Endothelial cell of umbilical vein (primary cell): ENCODE measurements at regions not wholly inside any gene's neighbourhood (a gene's known extent, or its start where the extent isn't known, plus 50 kb on each side); places are given as distances from the start of the nearest gene placed in this dataset.
A peak's percentile ranks its signal among the peaks of the same experiment; 100 is the strongest.

Experiments
- BruUV-seq: library from RNA; stranded (reverse); fragments of 400-500 nt; replicated peaks from 2 replicates; lab custom pipeline; 2021; lab: Mats Ljungman, UMichigan
- CTCF ChIA-PET: fragments of 300-600, 350-600 bp; sonication (Branson Sonifier 250); formaldehyde crosslinking; loops from one replicate; lab custom pipeline; 2021; ENCODE audit warnings: antibody characterized with exemption, inconsistent platforms; lab: Charles Lee
- POLR2A ChIA-PET: fragments of 300-600, 350-600 bp; sonication (Branson Sonifier 250); formaldehyde crosslinking; loops from one replicate; lab custom pipeline; 2021; ENCODE audit warnings: antibody characterized with exemption, inconsistent platforms; lab: Charles Lee
- DNase-seq: peaks from one replicate; pipeline ENCODE4 v3.0.0-alpha.2; 2011; ENCODE audit warnings: low read depth, low spot score
- FAIRE-seq: peaks from 2 replicates; lab custom pipeline; 2011; peaks lifted over from hg19 to GRCh38; lab: Jason Lieb, UNC
- H2AFZ ChIP-seq: 2 replicates; pipeline ENCODE4 v1.6.0; 2012; ENCODE audit warnings: low read depth, low read length, control low read depth, inconsistent platforms
- H3K27ac ChIP-seq: 2 replicates; pipeline ENCODE4 v1.5.1; 2011; ENCODE audit warnings: low read depth, mild to moderate bottlenecking, control low read depth, low read length, moderate library complexity; ENCODE audit not compliant: insufficient read depth
- H3K27me3 ChIP-seq, 2 experiments: 2 replicates each; pipeline versions ENCODE4 v1.6.0 to v1.6.1; 2011; ENCODE audit warnings: low read length in 2 of 2, mixed read lengths in 1 of 2; ENCODE audit not compliant: control insufficient read depth in 2 of 2, insufficient read depth in 2 of 2
- H3K36me3 ChIP-seq, 2 experiments: 2 replicates in 1 of 2; 3 replicates in 1 of 2; pipeline ENCODE4 v1.5.1; 2011; ENCODE audit warnings: low read length in 2 of 2, mild to moderate bottlenecking in 1 of 2, moderate library complexity in 1 of 2; ENCODE audit not compliant: control insufficient read depth in 2 of 2, insufficient read depth in 2 of 2; ENCODE audit errors: extremely low read depth in 1 of 2
- H3K4me1 ChIP-seq: 3 replicates; pipeline ENCODE4 v1.5.1; 2011; ENCODE audit warnings: mild to moderate bottlenecking, low read length; ENCODE audit not compliant: control insufficient read depth, insufficient read depth; ENCODE audit errors: extremely low read depth
- H3K4me2 ChIP-seq: 2 replicates; pipeline ENCODE4 v1.6.1; 2011; ENCODE audit warnings: low read length, control low read depth, mixed read lengths; ENCODE audit not compliant: insufficient read depth
- H3K4me3 ChIP-seq, 3 experiments: fragments of 200-600 bp in 1 of 3; sonication (generic), shearing (Covaris generic) in 1 of 3; replicated peaks in 1 of 3; 2 replicates each; pipeline ENCODE4 v1.5.1; 2011 to 2016; ENCODE audit warnings: control low read depth in 3 of 3, low read length in 3 of 3, mild to moderate bottlenecking in 2 of 3, inconsistent platforms in 1 of 3, low read depth in 1 of 3, moderate library complexity in 1 of 3; ENCODE audit not compliant: insufficient read depth in 1 of 3
- H3K79me2 ChIP-seq: 2 replicates; pipeline ENCODE4 v1.6.0; 2012; ENCODE audit warnings: low read length, inconsistent platforms; ENCODE audit not compliant: control insufficient read depth, insufficient read depth
- H3K9ac ChIP-seq: replicated peaks from 2 replicates; pipeline ENCODE3; 2011; ENCODE audit warnings: low read length, control low read depth; ENCODE audit not compliant: insufficient read depth; ENCODE audit errors: extremely low read depth
- H3K9me1 ChIP-seq: replicated peaks from 3 replicates; pipeline ENCODE4 v1.6.0; 2011; ENCODE audit warnings: mild to moderate bottlenecking, low read length; ENCODE audit not compliant: control insufficient read depth, insufficient read depth; ENCODE audit errors: extremely low read depth
- H3K9me3 ChIP-seq: replicated peaks from 2 replicates; pipeline ENCODE4 v1.5.1; 2012; ENCODE audit warnings: low read length, inconsistent platforms; ENCODE audit not compliant: control insufficient read depth, insufficient read depth
- H4K20me1 ChIP-seq: replicated peaks from 2 replicates; pipeline ENCODE3; 2011; ENCODE audit warnings: mild to moderate bottlenecking, low read length; ENCODE audit not compliant: control insufficient read depth, insufficient read depth; ENCODE audit errors: extremely low read depth
- EZH2 ChIP-seq: IDR thresholded peaks from 2 replicates; pipeline ENCODE4 v1.6.1; 2012; ENCODE audit warnings: borderline replicate concordance, low read depth, mild to moderate bottlenecking, moderate library complexity, low read length, inconsistent platforms; ENCODE audit not compliant: severe bottlenecking
- FOS ChIP-seq: IDR thresholded peaks from 2 replicates; pipeline ENCODE4 v1.6.1; 2011; ENCODE audit warnings: mild to moderate bottlenecking, low read length, moderate library complexity, borderline replicate concordance; ENCODE audit not compliant: insufficient read depth
- GATA2 ChIP-seq: IDR thresholded peaks from 2 replicates; pipeline ENCODE4 v1.7.0; 2011; ENCODE audit warnings: low read depth, mild to moderate bottlenecking, moderate library complexity, mixed read lengths, low read length; ENCODE audit not compliant: insufficient read length, insufficient read depth
- JUN ChIP-seq: IDR thresholded peaks from 2 replicates; pipeline ENCODE4 v1.6.1; 2011; ENCODE audit warnings: borderline replicate concordance, low read depth; ENCODE audit not compliant: insufficient read length, insufficient read depth
- MAX ChIP-seq: IDR thresholded peaks from 2 replicates; pipeline ENCODE4 v1.6.1; 2011; ENCODE audit not compliant: insufficient read depth, insufficient read length
- MYC ChIP-seq: IDR thresholded peaks from one replicate; pipeline ENCODE4 v1.6.1; 2011; ENCODE audit warnings: mild to moderate bottlenecking, low read depth, low read length
- POLR2A ChIP-seq: IDR thresholded peaks from 2 replicates; pipeline ENCODE4 v1.6.1; 2012; ENCODE audit warnings: low read depth, mild to moderate bottlenecking, control low read depth, low read length
- POLR2AphosphoS5 ChIP-seq: IDR thresholded peaks from 2 replicates; pipeline ENCODE4 v1.6.1; 2012; ENCODE audit warnings: low read depth, mild to moderate bottlenecking, control low read depth, low read length, moderate library complexity; ENCODE audit not compliant: insufficient read depth
- dilution Hi-C: fragments of 300-500 bp; cut with MboI; formaldehyde crosslinking; loops from one replicate; pipeline ENCODE4 v1.15.0; 2019; ENCODE audit warnings: low sequenced_read_pairs; ENCODE audit not compliant: extremely low pct_ligation_motif_present
- intact Hi-C: fragments of 100-400 bp; cut with micrococcal nuclease; formaldehyde crosslinking; loops from one replicate; pipeline ENCODE4 v1.10.0; 2022
- TF ChIP-seq, protein P1 (sequence below), 2 donors: IDR thresholded peaks; 1 replicate in 1 of 2; 2 replicates in 1 of 2; pipeline ENCODE4 v1.5.1; 2011; ENCODE audit warnings: low read length in 2 of 2, mild to moderate bottlenecking in 2 of 2, moderate library complexity in 2 of 2, control low read depth in 1 of 2, inconsistent platforms in 1 of 2, low read depth in 1 of 2; ENCODE audit not compliant: insufficient read depth in 1 of 2; ENCODE audit errors: extremely low read depth in 1 of 2

DNA sequence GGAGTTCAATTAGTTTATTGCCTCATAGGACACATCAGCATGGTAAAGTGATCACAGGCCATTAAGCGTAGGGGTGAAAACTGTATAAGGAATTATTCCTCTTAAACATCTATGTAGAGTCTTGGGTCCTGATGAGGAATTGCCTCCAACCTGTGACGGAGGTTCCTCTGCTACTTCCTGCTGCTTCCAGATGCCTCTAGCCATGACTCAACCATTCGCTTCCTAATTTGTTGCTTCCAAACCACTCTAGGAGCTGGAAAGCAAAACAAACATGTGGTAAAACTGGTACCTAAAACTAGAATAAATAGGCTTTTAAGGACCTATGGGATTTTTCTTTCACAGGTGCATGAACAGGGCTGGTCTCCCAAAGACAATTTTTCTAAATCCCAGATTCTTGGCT, 253.8 kb downstream of the KLF12 start:
- Histone ChIP-seq H3K36me3 (no peaks in the 10 kb centered on the region), H2AFZ (no peak overlapping the region), H4K20me1 (no peaks in the 10 kb centered on the region), H3K4me2 (no peak overlapping the region), H3K4me1 (peaks cover 10% of the 10 kb centered on the region), H3K27me3 (no peaks in the 10 kb centered on the region), H3K9ac (no peak overlapping the region), H3K9me1 (no peaks in the 10 kb centered on the region), H3K9me3 (no peaks in the 10 kb centered on the region), H3K27ac (no peak overlapping the region), H3K4me3 (no peak overlapping the region), H3K79me2 (no peaks in the 10 kb centered on the region)
- ChIA-PET POLR2A (no interaction called here), CTCF (interaction anchor here (1.5 to 1.9 kb wide), 4 partner anchors 9 to 406 kb away, joined by 3 to 6 read pairs (median 4); no protein-coding TSS in a partner anchor)
- intact Hi-C loops (no loop called here), dilution Hi-C loops (no loop called here)
- DNase-seq (peak; percentile 17), FAIRE-seq (peak; percentile 66)
- no TSS peak for BruUV-seq
- peak; percentile 22 for TF ChIP-seq FOS
- no peak for TF ChIP-seq GATA2
- TF ChIP-seq, protein P1, sequence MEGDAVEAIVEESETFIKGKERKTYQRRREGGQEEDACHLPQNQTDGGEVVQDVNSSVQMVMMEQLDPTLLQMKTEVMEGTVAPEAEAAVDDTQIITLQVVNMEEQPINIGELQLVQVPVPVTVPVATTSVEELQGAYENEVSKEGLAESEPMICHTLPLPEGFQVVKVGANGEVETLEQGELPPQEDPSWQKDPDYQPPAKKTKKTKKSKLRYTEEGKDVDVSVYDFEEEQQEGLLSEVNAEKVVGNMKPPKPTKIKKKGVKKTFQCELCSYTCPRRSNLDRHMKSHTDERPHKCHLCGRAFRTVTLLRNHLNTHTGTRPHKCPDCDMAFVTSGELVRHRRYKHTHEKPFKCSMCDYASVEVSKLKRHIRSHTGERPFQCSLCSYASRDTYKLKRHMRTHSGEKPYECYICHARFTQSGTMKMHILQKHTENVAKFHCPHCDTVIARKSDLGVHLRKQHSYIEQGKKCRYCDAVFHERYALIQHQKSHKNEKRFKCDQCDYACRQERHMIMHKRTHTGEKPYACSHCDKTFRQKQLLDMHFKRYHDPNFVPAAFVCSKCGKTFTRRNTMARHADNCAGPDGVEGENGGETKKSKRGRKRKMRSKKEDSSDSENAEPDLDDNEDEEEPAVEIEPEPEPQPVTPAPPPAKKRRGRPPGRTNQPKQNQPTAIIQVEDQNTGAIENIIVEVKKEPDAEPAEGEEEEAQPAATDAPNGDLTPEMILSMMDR (IDR thresholded peaks at IDR 0.05; ENCODE audit: extremely low read depth in 1 of 2, insufficient read depth in 1 of 2, low read depth in 1 of 2, low read length in 2 of 2), result no peak
- no peak for TF ChIP-seq POLR2A

DNA sequence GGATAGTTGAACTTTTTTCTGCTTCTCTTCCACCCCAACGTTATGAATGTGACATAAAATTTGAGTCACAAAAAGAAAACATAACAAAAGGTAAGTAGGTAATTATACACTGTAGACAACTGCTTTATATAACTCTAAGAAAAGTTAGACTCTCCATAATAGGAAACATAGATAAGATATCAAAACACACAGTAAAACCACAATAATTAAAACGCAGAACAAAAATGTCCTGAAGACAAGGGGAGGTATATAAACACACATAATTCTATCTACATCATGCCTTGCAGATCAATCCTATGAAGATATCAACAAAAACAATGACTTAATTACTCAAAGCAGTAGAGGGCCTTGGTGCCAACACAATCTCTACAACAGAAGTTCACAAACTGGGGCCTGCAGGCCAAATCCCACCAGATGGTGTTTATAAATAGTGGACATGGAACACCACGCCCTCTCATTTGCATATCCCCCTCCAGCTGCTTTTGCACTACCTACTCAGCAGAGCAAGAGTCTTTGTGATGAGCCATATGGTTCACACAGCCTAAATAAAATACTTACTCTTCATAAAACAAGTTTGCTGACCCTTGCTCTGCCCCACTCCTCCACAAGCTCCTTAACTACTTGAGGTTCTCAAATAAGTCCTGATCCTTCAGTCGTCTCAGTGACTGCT, 254.7 kb downstream of the KLF12 start:
- Histone ChIP-seq H4K20me1 (no peaks in the 10 kb centered on the region), H3K9me3 (no peaks in the 10 kb centered on the region), H3K4me1 (peaks cover 10% of the 10 kb centered on the region), H3K4me2 (no peak overlapping the region), H3K27me3 (no peaks in the 10 kb centered on the region), H3K79me2 (no peaks in the 10 kb centered on the region), H3K9me1 (no peaks in the 10 kb centered on the region), H2AFZ (no peak overlapping the region), H3K4me3 (no peak overlapping the region), H3K9ac (no peak overlapping the region), H3K36me3 (no peaks in the 10 kb centered on the region), H3K27ac (no peak overlapping the region)
- DNase-seq (no peak), FAIRE-seq (no peak)
- dilution Hi-C loops (no loop called here), intact Hi-C loops (no loop called here)
- no TSS peak for BruUV-seq
- TF ChIP-seq, protein P1 (IDR thresholded peaks at IDR 0.05; ENCODE audit: extremely low read depth in 1 of 2, insufficient read depth in 1 of 2, low read depth in 1 of 2, low read length in 2 of 2), result no peak
- TF ChIP-seq GATA2, result no peak
- TF ChIP-seq POLR2AphosphoS5, result no peak
- TF ChIP-seq FOS, result no peak
- no peak for TF ChIP-seq POLR2A
- TF ChIP-seq MAX, result no peak
- no peak for TF ChIP-seq MYC
- TF ChIP-seq JUN, result no peak
- no peak for TF ChIP-seq EZH2
- POLR2A ChIA-PET, result no interaction called here
- CTCF ChIA-PET, result interaction anchor here (1.5 kb wide), 2 partner anchors 20 to 407 kb away, joined by 3 read pairs; no protein-coding TSS in a partner anchor
